NCI-H526 (cell line): ENCODE measurements at regions not wholly inside any gene's neighbourhood (a gene's known extent, or its start where the extent isn't known, plus 50 kb on each side); places are given as distances from the start of the nearest gene placed in this dataset.
A peak's percentile ranks its signal among the peaks of the same experiment; 100 is the strongest.

Experiments
- DNase-seq, 2 experiments: peaks; one replicate each; lab custom pipeline; 2025; lab: John Stamatoyannopoulos, UW

DNA sequence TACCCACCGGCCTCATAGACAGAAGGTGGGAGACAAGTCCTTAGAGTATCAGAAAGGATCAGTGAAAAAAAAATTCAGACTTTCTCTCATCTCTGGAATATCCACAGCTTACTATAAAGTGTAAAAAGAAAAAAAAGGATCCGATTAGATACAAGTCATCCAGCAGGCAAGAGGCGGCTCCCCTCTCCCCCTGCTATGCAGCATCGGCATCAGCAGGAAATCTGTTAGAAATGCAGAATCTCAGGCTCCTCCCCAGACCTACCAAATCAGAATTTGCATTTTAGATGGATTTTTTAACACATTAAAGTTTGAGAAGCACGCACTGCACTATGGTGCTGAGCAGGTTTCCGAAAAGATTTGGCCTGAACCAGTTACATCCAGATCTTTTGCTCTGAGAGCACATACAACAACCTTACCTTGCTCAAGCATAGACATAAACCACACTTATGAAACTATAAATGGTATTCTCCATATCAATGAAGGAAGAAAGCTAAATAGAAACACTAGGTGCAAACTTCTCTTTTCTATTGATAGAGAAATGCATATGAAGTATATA lies 117.0 kb upstream of the POU3F2 start:
- no peak for DNase-seq

DNA sequence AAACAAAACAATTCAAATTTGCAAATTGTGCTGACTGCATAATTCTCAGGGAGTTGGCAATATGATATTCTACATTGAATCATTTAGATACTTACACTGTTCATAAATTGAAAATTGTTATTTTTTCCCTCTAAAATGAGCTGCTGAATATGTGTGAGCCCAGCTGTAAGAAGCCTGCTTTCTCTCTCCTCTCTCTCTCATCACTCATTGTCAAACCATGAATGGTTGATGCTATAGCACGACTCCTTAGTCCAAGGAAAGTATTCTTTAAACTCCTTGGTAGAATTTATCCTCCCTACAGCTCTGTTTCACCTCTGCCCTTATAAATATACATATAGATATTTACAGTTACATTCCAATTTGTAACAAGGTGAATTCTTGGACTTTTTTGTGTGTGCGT lies 116.4 kb upstream of the POU3F2 start:
- no peak for DNase-seq

GRCh38 chr6:98724537-98724936 lies 109.8 kb upstream of the POU3F2 start:
- DNase-seq: no peak

GRCh38 chr6:98747273-98747672 lies 87.1 kb upstream of the POU3F2 start:
- DNase-seq: no peak

DNA sequence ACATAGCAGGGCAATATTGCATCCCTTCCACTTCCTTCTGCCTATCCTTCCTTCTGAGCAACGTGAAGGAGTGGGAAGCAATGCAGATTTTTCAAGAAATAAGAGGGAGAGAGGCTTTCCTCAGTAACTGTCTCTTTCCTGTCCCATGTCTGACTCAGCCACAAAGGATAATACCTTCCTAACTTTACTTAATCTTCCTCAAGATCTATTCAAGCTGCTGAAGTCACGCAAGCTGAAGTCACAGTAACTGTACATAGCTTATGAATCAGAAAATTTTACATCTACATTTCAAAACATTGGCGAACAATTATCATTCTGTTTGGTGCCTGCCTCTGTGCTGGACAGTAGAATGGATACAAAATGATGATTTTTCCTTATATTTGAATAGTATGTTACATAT lies 86.4 kb upstream of the POU3F2 start:
- DNase-seq: no peak

GRCh38 chr6:98759459-98759858 lies 74.9 kb upstream of the POU3F2 start:
- no peak for DNase-seq

DNA sequence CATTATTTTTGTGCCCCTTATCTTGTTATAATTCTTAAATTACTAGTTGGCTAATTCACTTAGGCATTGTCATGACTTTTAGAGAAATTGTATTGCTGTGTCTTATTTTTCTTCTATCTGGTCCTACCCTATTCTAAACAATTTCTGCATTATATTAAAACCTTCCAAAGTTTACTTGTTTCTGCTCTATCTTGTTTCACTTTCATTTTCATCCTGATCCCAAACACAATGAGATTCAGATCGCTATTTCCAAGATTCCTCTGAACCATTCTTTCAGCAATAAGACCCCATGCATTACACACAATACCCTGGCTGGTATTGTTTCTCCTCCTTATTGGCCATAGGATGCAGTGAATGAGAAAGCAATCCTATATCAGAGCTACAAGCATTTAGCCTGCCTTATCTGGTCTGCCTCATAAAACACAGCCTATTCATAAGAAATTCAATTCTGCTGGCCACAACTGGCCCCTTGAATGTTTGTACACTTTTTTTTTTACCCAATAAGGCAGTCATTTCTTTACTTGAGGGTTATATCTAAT lies 69.9 kb upstream of the POU3F2 start:
- DNase-seq: no peak

- DNase-seq: peak; percentile 32 to 55
These were observed 64.8 kb upstream of the POU3F2 start for GRCh38 chr6:98769546-98769945.

- no peak for DNase-seq
These were observed 59.2 kb upstream of the POU3F2 start for GRCh38 chr6:98775205-98775604.

GRCh38 chr6:98777762-98778161 lies 56.6 kb upstream of the POU3F2 start:
- DNase-seq: no peak

- no peak for DNase-seq
These were observed 54.8 kb upstream of the POU3F2 start for GRCh38 chr6:98779618-98780017.

DNA sequence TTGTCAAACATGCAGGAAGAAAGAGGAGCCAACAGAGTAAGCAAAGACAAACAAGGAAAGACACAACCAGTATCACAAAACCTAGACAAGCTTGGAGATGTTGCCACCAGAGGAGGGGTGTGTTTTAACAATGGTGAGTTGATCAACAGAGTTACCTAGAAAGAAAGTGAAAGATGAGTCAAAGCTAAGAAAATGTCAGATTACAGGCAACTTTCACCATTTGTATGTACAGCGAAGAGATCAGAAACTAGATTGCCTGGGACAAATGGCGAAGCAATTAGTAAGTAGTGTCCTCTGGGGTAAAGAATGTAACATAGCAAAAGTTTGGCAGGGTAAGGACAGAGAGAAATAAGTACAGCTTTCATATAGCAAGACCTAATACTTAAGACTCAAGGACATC lies 51.6 kb upstream of the POU3F2 start:
- no peak for DNase-seq

- DNase-seq: no peak
These were observed 50.8 kb upstream of the POU3F2 start for GRCh38 chr6:98783578-98783977.
